HEK293T (cell line): ENCODE measurements at regions not wholly inside any gene's neighbourhood (a gene's known extent, or its start where the extent isn't known, plus 50 kb on each side); places are given as distances from the start of the nearest gene placed in this dataset.

Source experiments
- ARNT ChIP-seq: fragments of 450-650 bp; IDR thresholded peaks from 2 replicates; pipeline ENCODE4 v1.6.1; 2017; ENCODE audit warnings: mild to moderate bottlenecking
- BHLHE40 ChIP-seq: fragments of 450-650 bp; IDR thresholded peaks from 2 replicates; pipeline ENCODE4 v1.6.1; 2016; ENCODE audit warnings: mild to moderate bottlenecking, moderate library complexity, borderline replicate concordance
- FOXM1 ChIP-seq: fragments of 450-650 bp; IDR thresholded peaks from 2 replicates; pipeline ENCODE4 v1.6.1; 2017; ENCODE audit warnings: mild to moderate bottlenecking, borderline replicate concordance
- HDGF ChIP-seq: fragments of 450-650 bp; IDR thresholded peaks from 2 replicates; pipeline ENCODE4 v1.6.1; 2017; ENCODE audit warnings: antibody characterized with exemption, borderline replicate concordance
- NFRKB ChIP-seq: fragments of 450-650 bp; IDR thresholded peaks from 2 replicates; pipeline ENCODE4 v1.6.1; 2016; ENCODE audit warnings: mild to moderate bottlenecking, moderate library complexity
- SUZ12 ChIP-seq: fragments of 450-650 bp; IDR thresholded peaks from 2 replicates; pipeline ENCODE4 v1.6.1; 2016; ENCODE audit warnings: mild to moderate bottlenecking
- ZNF384 ChIP-seq: fragments of 450-650 bp; IDR thresholded peaks from 2 replicates; pipeline ENCODE4 v1.6.1; 2016

- TF ChIP-seq ZNF384 (no peak), FOXM1 (no peak), SUZ12 (no peak), ARNT (no peak), HDGF (no peak), BHLHE40 (no peak), NFRKB (no peak)
Measured at GRCh38 chr10:128708182-128708581, 582.0 kb upstream of the MKI67 start.
